ENCODE measurements at regions not wholly inside any gene's neighbourhood (a gene's known extent, or its start where the extent isn't known, plus 50 kb on each side); places are given as distances from the start of the nearest gene placed in this dataset.

DNA sequence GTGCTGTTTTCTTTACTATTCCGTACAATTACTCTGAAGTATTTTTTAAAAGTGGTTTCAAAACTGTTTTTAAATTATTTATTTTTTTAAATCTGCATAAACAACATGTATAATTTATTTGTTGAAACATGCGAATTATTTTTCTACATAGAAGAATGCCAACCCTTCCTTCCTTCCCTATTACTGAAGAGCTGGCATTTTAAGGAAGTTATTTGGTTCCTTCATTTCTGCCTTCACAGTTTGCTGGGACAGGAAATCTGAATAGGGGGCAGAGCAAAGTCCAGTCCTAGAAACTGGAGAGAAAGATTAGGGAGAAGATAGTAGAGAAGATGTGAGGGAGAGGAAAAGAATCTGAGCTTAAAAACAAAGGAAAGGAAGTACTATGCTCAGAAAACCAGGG lies 146.7 kb upstream of the ACVR2A start:
- TF ChIP-seq CTCF (IDR thresholded peaks at IDR 0.05) = no peak
- no peak for TF ChIP-seq EP300 (IDR thresholded peaks at IDR 0.05)
- no peak for TF ChIP-seq POLR2AphosphoS5 (IDR thresholded peaks at IDR 0.05)
- no peak for TF ChIP-seq POLR2A (IDR thresholded peaks at IDR 0.05)

All from suprapubic skin (tissue), 4 donors.